Activated T-helper 2 cell treated with anti-CD3 and anti-CD28 coated beads, Interferon-gamma antibody, Interleukin-2, Interleukin-4, amounts not matched to agents 10 μg/mL and 5 μg/mL and 100 μg/mL, durations not matched to agents 14 hours and 24 hours and 36 hours (primary cell): ENCODE measurements at regions not wholly inside any gene's neighbourhood (a gene's known extent, or its start where the extent isn't known, plus 50 kb on each side); places are given as distances from the start of the nearest gene placed in this dataset.

ENCODE experiments used
- DNase-seq: peaks from one replicate; pipeline ENCODE4 v3.0.0; 2021; ENCODE audit warnings: low spot score
- H3K27ac Mint-ChIP-seq: one replicate; pipeline ENCODE4 v1.8.0; 2021; ENCODE audit warnings: mixed read lengths
- H3K27me3 Mint-ChIP-seq: one replicate; pipeline ENCODE4 v1.8.0; 2021; ENCODE audit warnings: low read depth, mixed read lengths
- H3K36me3 Mint-ChIP-seq: one replicate; pipeline ENCODE4 v1.8.0; 2021; ENCODE audit warnings: low read depth, mixed read lengths
- H3K4me1 Mint-ChIP-seq: one replicate; pipeline ENCODE4 v1.8.0; 2021; ENCODE audit warnings: low read depth, mixed read lengths
- H3K4me3 Mint-ChIP-seq: one replicate; pipeline ENCODE4 v1.8.0; 2021; ENCODE audit warnings: low read depth, mild to moderate bottlenecking, moderate library complexity, mixed read lengths
- H3K9me3 Mint-ChIP-seq: one replicate; pipeline ENCODE4 v1.8.0; 2021; ENCODE audit warnings: mixed read lengths
- intact Hi-C: fragments of 100-400 bp; cut with micrococcal nuclease; formaldehyde crosslinking; loops from one replicate; pipeline ENCODE4 v1.15.1; 2023

DNA sequence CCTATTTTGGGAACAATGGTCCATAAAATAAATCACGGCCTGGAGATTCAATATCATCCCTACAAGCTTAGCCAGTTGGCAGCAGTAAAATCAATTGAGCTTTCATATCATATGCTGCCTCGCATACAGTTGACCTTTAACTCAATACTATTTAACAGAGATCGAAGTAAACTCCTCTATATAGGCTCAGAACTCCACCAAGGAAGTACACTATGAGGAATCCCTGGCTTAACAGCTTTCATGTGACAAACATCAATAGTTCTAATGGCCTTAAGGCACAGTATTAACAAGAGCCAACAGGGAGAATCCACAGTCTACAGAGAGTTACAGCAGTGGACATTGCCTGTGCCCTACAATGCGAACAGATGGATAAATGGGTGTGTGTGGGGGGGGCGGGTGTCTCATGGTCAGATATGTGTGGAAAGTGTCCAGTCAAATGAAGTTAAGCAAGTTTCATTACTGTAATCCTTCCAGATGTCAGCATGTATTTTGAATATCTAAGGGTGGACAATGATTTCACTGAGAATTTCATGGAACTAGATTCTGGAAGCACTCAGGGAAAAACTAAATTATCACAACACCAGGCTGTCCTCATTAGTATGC is 98.2 kb upstream of the FAM9B start:
- intact Hi-C loops, result loop anchor here (5.0 kb wide), 1 partner anchor 35 kb away; no protein-coding TSS in a partner anchor
- no peak overlapping the region for H3K4me3 Mint-ChIP-seq
- H3K27me3 Mint-ChIP-seq, result no peaks in the 10 kb centered on the region
- H3K36me3 Mint-ChIP-seq, result peaks cover 8% of the 10 kb centered on the region
- no peak for DNase-seq
- peaks cover 12% of the 10 kb centered on the region for H3K4me1 Mint-ChIP-seq
- H3K27ac Mint-ChIP-seq, result no peak overlapping the region
- peaks cover 8% of the 10 kb centered on the region for H3K9me3 Mint-ChIP-seq

DNA sequence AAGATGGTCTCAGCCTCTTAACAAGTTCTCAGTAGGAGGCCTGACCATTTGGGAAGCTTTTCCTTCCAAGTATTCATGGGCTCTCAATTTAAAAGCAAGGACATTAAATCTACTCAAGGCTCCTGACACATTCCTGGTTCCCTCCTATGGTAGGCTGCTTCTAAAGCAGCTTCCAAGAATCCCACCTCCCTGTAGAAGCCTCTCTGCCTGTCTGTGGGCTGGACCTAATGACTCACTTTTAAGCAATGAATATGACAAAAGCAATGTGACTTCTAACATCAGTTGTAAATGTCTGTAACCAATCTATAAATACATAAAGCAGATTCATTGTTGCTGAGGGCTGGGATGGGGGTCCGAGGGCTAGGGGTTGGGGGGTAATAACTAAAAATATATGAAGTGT is 99.5 kb upstream of the FAM9B start:
- H3K4me1 Mint-ChIP-seq, result peaks cover 12% of the 10 kb centered on the region

DNA sequence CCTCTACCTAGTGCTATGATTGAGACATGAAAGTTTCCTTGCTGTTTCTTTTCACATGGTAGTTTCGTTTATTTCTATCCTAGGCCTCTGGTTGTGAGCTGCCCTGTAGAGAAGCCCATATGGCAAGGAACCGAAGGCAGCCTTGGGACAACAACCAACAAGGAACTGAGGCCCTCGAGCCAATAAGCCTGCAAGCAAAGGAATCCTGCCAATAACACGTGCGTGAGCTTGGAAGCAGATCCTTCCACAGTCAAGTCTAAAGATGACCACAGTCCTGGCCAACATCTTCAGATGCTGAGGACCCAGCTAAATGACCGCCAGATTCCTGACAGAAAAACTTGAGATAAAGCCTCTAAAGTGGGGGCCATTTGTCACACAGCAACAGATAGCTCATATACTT is 100.4 kb upstream of the FAM9B start:
- Mint-ChIP-seq H3K27ac (no peak overlapping the region), H3K4me1 (peaks cover 12% of the 10 kb centered on the region), H3K4me3 (no peak overlapping the region), H3K27me3 (no peaks in the 10 kb centered on the region), H3K36me3 (peaks cover 8% of the 10 kb centered on the region), H3K9me3 (peaks cover 8% of the 10 kb centered on the region)
- intact Hi-C loops, result loop anchor here (5.0 kb wide), 1 partner anchor 33 kb away; no protein-coding TSS in a partner anchor
- DNase-seq, result no peak

More for the DNA sequence above, 99.5 kb upstream of the FAM9B start:
- intact Hi-C loops, result loop anchor here (5.0 kb wide), 1 partner anchor 34 kb away; no protein-coding TSS in a partner anchor
- H3K27me3 Mint-ChIP-seq, result no peaks in the 10 kb centered on the region
- H3K9me3 Mint-ChIP-seq, result peaks cover 8% of the 10 kb centered on the region
- H3K27ac Mint-ChIP-seq, result no peak overlapping the region
- H3K36me3 Mint-ChIP-seq, result peaks cover 8% of the 10 kb centered on the region
- DNase-seq, result no peak
- no peak overlapping the region for H3K4me3 Mint-ChIP-seq

DNA sequence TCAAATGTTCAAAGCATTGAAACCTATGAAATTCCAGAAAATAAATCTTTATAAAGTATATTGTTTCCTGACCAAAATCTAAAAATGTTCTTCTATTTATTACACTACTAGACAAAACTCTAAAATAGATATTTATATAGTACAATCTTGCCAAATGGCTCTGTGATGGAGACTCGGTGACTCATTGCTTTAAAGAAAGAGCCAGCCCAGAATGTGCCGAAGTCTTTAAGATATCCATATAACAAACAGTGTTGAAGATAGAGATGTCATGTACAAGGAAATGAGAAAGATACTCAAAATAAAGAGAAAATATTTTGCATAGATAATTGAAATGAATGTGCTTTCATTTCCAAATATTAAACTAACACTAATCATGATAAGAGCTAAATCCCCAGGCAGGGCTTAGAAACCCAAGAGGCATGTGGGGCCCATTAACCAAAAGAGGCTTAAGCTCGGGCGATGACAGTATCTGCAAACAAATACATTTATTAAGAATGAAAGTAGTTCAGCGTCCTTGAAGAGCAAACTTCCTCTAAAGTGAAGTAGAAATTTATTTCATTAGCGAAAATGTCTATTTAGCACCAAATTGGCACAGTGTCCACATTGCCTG is 102.1 kb upstream of the FAM9B start:
- Mint-ChIP-seq H3K4me1 (peaks cover 4% of the 10 kb centered on the region), H3K36me3 (peaks cover 8% of the 10 kb centered on the region), H3K27me3 (no peaks in the 10 kb centered on the region), H3K4me3 (no peak overlapping the region), H3K27ac (no peak overlapping the region), H3K9me3 (peaks cover 8% of the 10 kb centered on the region)
- intact Hi-C loops, result no loop called here
- no peak for DNase-seq

DNA sequence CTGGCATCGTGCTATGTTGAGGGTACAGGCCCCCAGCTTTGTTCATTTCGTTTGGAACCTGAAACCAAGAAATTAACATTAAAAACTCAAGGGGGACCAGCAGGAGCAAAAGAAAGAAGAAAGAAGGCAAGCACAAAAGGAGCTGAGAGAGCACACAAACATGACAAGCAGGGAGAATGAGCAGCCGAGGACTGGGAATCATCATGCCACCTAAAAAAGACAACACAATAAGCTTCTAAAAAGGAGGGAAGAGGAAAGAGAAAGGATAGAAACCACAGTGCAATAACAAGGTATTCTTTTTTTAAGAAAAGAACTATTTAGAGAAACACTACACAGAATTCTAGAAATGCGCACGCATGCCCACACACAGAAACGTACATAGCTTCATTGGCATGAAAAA is 103.2 kb upstream of the FAM9B start:
- DNase-seq, result no peak

DNA sequence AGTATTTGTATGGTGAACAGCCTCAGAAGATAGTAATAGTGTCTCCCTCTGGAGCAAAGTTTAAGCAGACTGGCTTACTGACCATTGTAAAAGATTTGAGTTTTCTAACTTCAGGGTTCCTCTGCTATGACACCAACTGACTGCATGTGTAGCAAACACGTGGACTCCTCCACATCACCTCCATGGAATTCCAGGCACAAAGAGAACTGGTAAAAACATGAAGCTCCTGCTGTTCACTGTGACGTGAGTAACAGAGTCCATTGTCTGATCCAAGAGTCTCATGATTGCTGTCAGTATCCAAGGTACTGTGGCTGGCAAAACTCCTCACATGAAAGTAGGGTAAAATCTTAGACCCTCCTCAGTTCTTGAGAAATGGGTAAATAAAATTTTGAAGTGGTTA is 107.6 kb upstream of the FAM9B start:
- H3K4me1 Mint-ChIP-seq, result no peaks in the 10 kb centered on the region
- H3K4me3 Mint-ChIP-seq, result no peak overlapping the region
- H3K27ac Mint-ChIP-seq, result no peak overlapping the region
- H3K27me3 Mint-ChIP-seq, result no peaks in the 10 kb centered on the region
- no peaks in the 10 kb centered on the region for H3K9me3 Mint-ChIP-seq
- no peak for DNase-seq
- H3K36me3 Mint-ChIP-seq, result no peaks in the 10 kb centered on the region
- intact Hi-C loops, result no loop called here

More for the DNA sequence above, 103.2 kb upstream of the FAM9B start:
- peaks cover 5% of the 10 kb centered on the region for H3K9me3 Mint-ChIP-seq
- no peak overlapping the region for H3K27ac Mint-ChIP-seq
- H3K27me3 Mint-ChIP-seq, result no peaks in the 10 kb centered on the region
- H3K4me3 Mint-ChIP-seq, result no peak overlapping the region
- H3K36me3 Mint-ChIP-seq, result peaks cover 4% of the 10 kb centered on the region
- H3K4me1 Mint-ChIP-seq, result no peaks in the 10 kb centered on the region
- intact Hi-C loops, result no loop called here

DNA sequence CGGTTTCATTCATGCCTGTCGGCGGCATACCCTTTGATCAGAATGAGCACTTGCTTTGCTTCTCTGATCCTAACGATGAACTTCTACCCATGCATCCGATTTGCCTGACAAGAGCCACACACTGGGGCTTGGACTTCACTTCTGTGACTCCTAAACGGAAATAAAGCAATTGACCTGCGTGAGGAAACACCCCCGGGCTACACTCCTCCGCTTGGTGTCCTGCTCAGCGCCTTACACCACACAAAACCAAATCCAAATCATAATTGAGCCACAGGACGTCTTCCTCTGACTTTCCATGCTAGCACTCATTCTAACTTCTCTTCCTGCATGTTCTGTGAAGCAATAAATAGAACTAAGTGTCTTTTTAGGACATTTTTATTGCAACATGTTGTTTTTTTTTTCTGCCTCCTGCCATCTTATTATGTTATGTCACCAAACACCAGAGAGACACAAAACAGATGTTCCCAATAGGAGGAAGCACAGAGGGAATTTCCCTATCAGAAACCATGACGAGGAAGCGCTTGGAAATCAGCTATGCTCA is 110.8 kb upstream of the FAM9B start:
- H3K27ac Mint-ChIP-seq, result no peak overlapping the region
- peaks cover 4% of the 10 kb centered on the region for H3K9me3 Mint-ChIP-seq
- H3K36me3 Mint-ChIP-seq, result no peaks in the 10 kb centered on the region
- H3K4me1 Mint-ChIP-seq, result no peaks in the 10 kb centered on the region
- intact Hi-C loops, result no loop called here
- H3K27me3 Mint-ChIP-seq, result no peaks in the 10 kb centered on the region
- DNase-seq, result no peak
- no peak overlapping the region for H3K4me3 Mint-ChIP-seq

DNA sequence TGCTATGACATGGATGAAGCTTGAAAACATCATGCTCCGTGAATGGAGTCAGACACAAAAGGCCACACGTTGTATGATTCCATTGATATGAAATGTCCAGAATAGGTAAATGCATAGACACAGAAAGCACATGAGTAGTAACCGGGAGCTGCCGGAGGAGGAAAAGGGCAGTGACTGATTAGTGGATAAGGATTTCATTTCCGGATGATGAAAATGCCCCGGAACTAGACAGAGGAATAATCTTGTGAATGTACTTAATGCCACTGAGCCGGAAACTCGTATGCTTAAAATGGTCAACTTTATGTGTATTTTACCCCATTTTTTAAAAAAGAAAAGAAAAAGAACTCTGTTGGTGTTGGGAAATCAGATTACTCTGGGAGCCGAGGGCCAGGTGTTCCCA is 112.7 kb upstream of the FAM9B start:
- DNase-seq, result no peak
- intact Hi-C loops, result no loop called here
- Mint-ChIP-seq H3K4me3 (no peak overlapping the region), H3K27me3 (no peaks in the 10 kb centered on the region), H3K36me3 (peaks cover 3% of the 10 kb centered on the region), H3K27ac (no peak overlapping the region), H3K9me3 (peaks cover 8% of the 10 kb centered on the region), H3K4me1 (no peaks in the 10 kb centered on the region)

DNA sequence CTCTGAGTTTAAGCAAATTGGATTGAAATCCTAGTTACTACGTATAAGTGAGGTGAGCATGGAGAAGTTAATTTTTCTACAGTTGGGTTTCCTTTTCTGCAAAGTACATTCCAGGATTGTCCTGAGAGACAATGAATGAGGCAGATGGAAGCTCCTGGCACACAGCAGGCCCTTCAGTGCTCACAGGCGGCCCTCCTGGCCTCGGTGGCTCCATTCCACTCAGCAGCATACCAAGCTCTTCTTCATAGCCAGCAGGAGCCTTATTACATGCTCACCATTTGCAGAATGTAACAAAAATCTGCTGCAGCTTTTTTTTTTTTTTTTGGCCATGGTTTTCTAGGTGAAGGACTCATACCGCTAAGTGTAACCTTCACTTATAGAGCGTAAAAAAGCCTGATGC is 113.2 kb upstream of the FAM9B start:
- intact Hi-C loops, result no loop called here
- no peak for DNase-seq
- Mint-ChIP-seq H3K36me3 (peaks cover 6% of the 10 kb centered on the region), H3K9me3 (peaks cover 12% of the 10 kb centered on the region), H3K4me3 (no peak overlapping the region), H3K27me3 (no peaks in the 10 kb centered on the region), H3K27ac (no peak overlapping the region), H3K4me1 (peaks cover 2% of the 10 kb centered on the region)

DNA sequence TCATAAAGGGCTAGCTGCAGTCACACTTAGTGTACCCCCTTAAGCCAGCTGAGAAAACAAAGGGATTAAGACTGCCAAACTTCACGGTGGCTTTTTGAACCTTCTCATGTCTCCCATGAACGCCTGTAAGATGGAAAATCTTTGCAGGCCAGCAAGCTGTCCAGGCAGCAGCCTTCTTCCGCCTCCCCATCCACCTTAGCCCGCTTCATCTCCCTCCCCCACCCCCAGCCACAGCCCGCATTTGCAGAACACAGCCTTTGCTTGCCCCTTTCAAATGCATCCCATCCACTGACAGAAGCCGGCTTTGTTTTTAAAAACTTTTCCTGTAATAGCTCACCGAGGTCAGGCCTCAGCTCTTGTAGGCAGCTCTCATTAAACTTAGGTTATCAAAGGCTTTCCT is 113.8 kb upstream of the FAM9B start:
- no peak for DNase-seq
- intact Hi-C loops, result no loop called here
- H3K4me1 Mint-ChIP-seq, result peaks cover 2% of the 10 kb centered on the region

DNA sequence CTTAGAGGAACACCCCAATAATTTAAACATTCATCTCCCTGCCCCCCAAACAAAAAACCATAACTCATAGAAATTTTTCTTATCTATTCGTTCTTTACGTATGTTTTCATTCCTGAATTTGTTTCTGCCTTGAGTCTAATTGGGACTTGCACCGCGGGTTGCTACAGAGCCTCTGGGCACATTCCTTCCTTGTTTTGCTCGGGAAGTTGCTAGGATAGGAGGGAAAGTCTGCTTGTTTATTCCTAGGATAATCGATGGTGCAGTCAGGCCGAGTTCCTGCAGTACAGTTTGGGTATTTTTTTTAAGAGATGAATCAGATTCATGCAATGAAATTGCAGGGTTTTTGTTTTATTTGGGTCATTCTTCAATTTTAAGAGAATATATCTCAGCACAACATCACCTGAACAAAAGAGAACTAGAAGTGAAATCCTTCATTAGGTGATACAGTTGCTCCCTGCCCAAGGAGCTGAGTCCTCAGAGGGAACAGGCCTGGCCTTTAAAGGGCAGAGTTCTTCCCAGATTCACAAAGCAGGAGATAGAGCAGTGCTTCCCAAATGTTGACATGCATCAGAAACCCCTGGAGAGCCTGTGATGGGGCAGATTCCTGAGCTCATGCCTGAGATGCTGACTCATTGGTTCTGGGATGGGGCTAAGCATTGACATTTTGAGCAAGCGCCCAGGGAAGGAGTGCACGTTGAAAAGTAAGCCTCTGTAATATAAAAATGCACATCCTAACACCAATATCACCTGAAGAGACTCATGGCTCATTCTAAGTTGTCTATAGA is 114.9 kb upstream of the FAM9B start:
- Mint-ChIP-seq H3K4me3 (no peak overlapping the region), H3K4me1 (peaks cover 9% of the 10 kb centered on the region), H3K27ac (no peak overlapping the region), H3K27me3 (no peaks in the 10 kb centered on the region), H3K36me3 (peaks cover 14% of the 10 kb centered on the region), H3K9me3 (peaks cover 13% of the 10 kb centered on the region)
- intact Hi-C loops, result no loop called here
- no peak for DNase-seq

More for the DNA sequence above, 113.8 kb upstream of the FAM9B start:
- no peak overlapping the region for H3K27ac Mint-ChIP-seq
- H3K27me3 Mint-ChIP-seq, result no peaks in the 10 kb centered on the region
- no peak overlapping the region for H3K4me3 Mint-ChIP-seq
- H3K9me3 Mint-ChIP-seq, result peaks cover 13% of the 10 kb centered on the region
- H3K36me3 Mint-ChIP-seq, result peaks cover 6% of the 10 kb centered on the region

DNA sequence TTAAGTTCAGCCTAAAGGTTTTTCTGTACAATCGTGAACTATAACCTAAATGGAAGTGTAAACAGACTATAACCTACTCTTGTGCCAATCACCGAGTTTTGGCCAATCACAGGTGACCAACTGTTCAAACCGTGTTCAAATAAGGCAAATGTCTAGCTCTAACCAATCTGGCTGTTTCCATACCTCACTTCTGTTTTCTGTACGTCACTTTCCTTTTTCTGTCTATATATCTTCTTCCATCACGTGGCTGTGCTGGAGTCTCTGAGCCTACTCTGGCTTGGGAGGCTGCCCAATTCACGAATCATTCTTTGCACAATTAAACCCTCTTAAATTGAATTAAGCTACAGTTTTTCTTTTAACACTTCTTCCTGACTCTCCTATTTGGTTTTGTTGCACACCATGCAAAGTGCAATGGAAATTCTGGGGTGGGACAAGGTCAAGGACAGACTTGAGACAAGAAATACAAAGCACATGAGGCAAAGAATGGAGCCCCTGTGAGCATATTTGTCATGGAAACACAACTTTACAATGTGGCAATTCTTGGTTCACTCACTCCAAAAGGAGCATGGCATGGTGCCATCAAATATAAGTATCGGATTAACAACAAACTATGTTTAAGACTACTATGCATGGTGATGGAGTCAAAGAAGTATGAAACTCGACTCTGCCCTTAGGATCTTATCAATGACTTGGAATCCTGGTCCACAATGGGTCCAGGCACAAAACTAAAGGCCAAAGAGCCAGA is 115.7 kb upstream of the FAM9B start:
- H3K36me3 Mint-ChIP-seq, result peaks cover 19% of the 10 kb centered on the region
- no peak for DNase-seq
- no peaks in the 10 kb centered on the region for H3K27me3 Mint-ChIP-seq
- H3K9me3 Mint-ChIP-seq, result peaks cover 13% of the 10 kb centered on the region
- peaks cover 14% of the 10 kb centered on the region for H3K4me1 Mint-ChIP-seq
- no peak overlapping the region for H3K4me3 Mint-ChIP-seq
- intact Hi-C loops, result no loop called here
- H3K27ac Mint-ChIP-seq, result no peak overlapping the region
